Mesenchymal stem cell (in vitro differentiated cells and primary cell): ENCODE measurements at regions not wholly inside any gene's neighbourhood (a gene's known extent, or its start where the extent isn't known, plus 50 kb on each side); places are given as distances from the start of the nearest gene placed in this dataset.
A peak's percentile ranks its signal among the peaks of the same experiment; 100 is the strongest.

Source experiments
- DNase-seq: peaks from one replicate; pipeline ENCODE4 v3.0.0-alpha.2; 2013
- H2AFZ ChIP-seq: one replicate; pipeline ENCODE4 v1.6.1; 2013; ENCODE audit warnings: low read depth, mild to moderate bottlenecking, control low read depth, inconsistent platforms, low read length, moderate library complexity
- H2AK5ac ChIP-seq: 2 replicates; pipeline ENCODE4 v1.6.1; 2013; ENCODE audit warnings: low read length, moderate library complexity, mild to moderate bottlenecking, inconsistent platforms; ENCODE audit not compliant: severe bottlenecking
- H2BK120ac ChIP-seq: one replicate; pipeline ENCODE4 v1.6.1; 2013; ENCODE audit warnings: low read depth, mild to moderate bottlenecking, inconsistent platforms, low read length, moderate library complexity
- H2BK12ac ChIP-seq, 2 experiments: one replicate each; pipeline ENCODE4 v1.6.1; 2013; ENCODE audit warnings: inconsistent platforms in 2 of 2, low read length in 2 of 2, mild to moderate bottlenecking in 2 of 2, moderate library complexity in 2 of 2, control low read depth in 1 of 2
- H2BK15ac ChIP-seq: one replicate; pipeline ENCODE4 v1.6.1; 2013; ENCODE audit warnings: mild to moderate bottlenecking, low read depth, inconsistent platforms; ENCODE audit not compliant: poor library complexity, severe bottlenecking
- H2BK5ac ChIP-seq: 2 replicates; pipeline ENCODE4 v1.6.1; 2013; ENCODE audit warnings: low read depth, mild to moderate bottlenecking, low read length, control low read depth, inconsistent platforms; ENCODE audit not compliant: poor library complexity, severe bottlenecking
- H3K14ac ChIP-seq, 2 experiments: one replicate each; pipeline ENCODE4 v1.6.1; 2013; ENCODE audit warnings: inconsistent platforms in 2 of 2, low read length in 2 of 2, control low read depth in 1 of 2, mild to moderate bottlenecking in 1 of 2, moderate library complexity in 1 of 2
- H3K18ac ChIP-seq, 2 experiments: one replicate each; pipeline ENCODE4 v1.6.1; 2013; ENCODE audit warnings: inconsistent platforms in 2 of 2, low read length in 2 of 2, control low read depth in 1 of 2, low read depth in 1 of 2, mild to moderate bottlenecking in 1 of 2
- H3K23ac ChIP-seq, 2 experiments: one replicate each; pipeline ENCODE4 v1.6.1; 2013; ENCODE audit warnings: inconsistent platforms in 2 of 2, low read length in 2 of 2, mild to moderate bottlenecking in 2 of 2, moderate library complexity in 2 of 2, control low read depth in 1 of 2
- H3K27ac ChIP-seq: 2 replicates; pipeline ENCODE4 v1.5.1; 2013; ENCODE audit warnings: mild to moderate bottlenecking, moderate library complexity, low read length, control low read depth, inconsistent platforms; ENCODE audit not compliant: poor library complexity, severe bottlenecking
- H3K27me3 ChIP-seq, 2 experiments: 2 replicates each; pipeline versions ENCODE4 v1.6.1 to v1.7.0; 2013; ENCODE audit warnings: low read length in 2 of 2, mild to moderate bottlenecking in 2 of 2, moderate library complexity in 2 of 2, control low read depth in 1 of 2, inconsistent platforms in 1 of 2; ENCODE audit not compliant: control insufficient read depth in 1 of 2, insufficient read depth in 1 of 2
- H3K36me3 ChIP-seq, 2 experiments: 2 replicates each; pipeline versions ENCODE4 v1.6.1 to v1.7.0; 2013; ENCODE audit warnings: low read length in 2 of 2, control low read depth in 1 of 2, inconsistent platforms in 1 of 2, low read depth in 1 of 2, mild to moderate bottlenecking in 1 of 2; ENCODE audit not compliant: insufficient read depth in 2 of 2, control insufficient read depth in 1 of 2
- H3K4ac ChIP-seq, 2 experiments: one replicate each; pipeline ENCODE4 v1.6.1; 2013; ENCODE audit warnings: inconsistent platforms in 2 of 2, low read length in 2 of 2, mild to moderate bottlenecking in 2 of 2, moderate library complexity in 2 of 2, control low read depth in 1 of 2, low read depth in 1 of 2
- H3K4me1 ChIP-seq: 2 replicates; pipeline ENCODE4 v1.6.1; 2013; ENCODE audit warnings: low read depth, low read length, control low read depth; ENCODE audit not compliant: control insufficient read depth, insufficient read depth
- H3K4me2 ChIP-seq: 2 replicates; pipeline ENCODE4 v1.6.1; 2013; ENCODE audit warnings: low read length, mild to moderate bottlenecking, inconsistent platforms; ENCODE audit not compliant: poor library complexity, severe bottlenecking
- H3K4me3 ChIP-seq, 2 experiments: 2 replicates each; pipeline versions ENCODE4 v1.5.1 to v1.7.0; 2013; ENCODE audit warnings: low read length in 2 of 2, mild to moderate bottlenecking in 2 of 2, control low read depth in 1 of 2, low read depth in 1 of 2; ENCODE audit not compliant: insufficient read depth in 1 of 2
- H3K79me1 ChIP-seq: replicated peaks from 2 replicates; pipeline ENCODE4 v1.6.1; 2013; ENCODE audit warnings: mild to moderate bottlenecking, control low read depth, low read length, inconsistent platforms; ENCODE audit not compliant: poor library complexity, severe bottlenecking
- H3K9ac ChIP-seq: 2 replicates; pipeline ENCODE4 v1.7.0; 2013; ENCODE audit warnings: mild to moderate bottlenecking, low read length, moderate library complexity
- H3K9me3 ChIP-seq: 2 replicates; pipeline ENCODE4 v1.7.0; 2013; ENCODE audit warnings: mild to moderate bottlenecking, low read length; ENCODE audit not compliant: control insufficient read depth
- H4K8ac ChIP-seq: one replicate; pipeline ENCODE4 v1.6.1; 2013; ENCODE audit warnings: inconsistent platforms, mild to moderate bottlenecking, low read length, moderate library complexity
- H4K91ac ChIP-seq: one replicate; pipeline ENCODE4 v1.6.1; 2013; ENCODE audit warnings: mild to moderate bottlenecking, low read length, inconsistent platforms
- WGBS: methylation state at CpG from one replicate; pipeline ENCODE4 v1.1.7; 2013; ENCODE audit warnings: mixed read lengths; 5-methylcytosine and 5-hydroxymethylcytosine counted together

DNA sequence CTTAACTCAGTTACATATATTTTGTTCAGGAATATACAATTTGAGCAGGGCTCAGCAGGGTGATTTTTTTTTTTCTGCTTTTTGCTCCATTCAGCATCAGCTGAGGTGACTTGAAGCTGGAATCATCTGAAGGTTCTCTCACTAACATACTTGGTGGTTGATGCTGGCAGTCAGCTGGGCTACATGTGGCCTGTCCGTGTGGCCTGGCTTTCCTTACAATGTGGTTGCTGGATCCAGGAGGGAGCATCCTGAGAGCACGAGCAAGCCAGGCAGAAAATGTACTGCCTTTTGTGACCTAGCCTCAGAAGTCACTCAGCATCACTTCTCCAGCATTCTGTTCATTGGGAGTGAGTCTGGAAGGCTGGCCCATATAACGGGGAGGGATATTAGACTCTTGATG is 151.6 kb upstream of the E2F8 start:
- H2BK15ac ChIP-seq, result peak overlapping the region; percentile 55
- H3K36me3 ChIP-seq, result no peaks in the 10 kb centered on the region
- peak overlapping the region; percentile 55 for H4K91ac ChIP-seq
- WGBS, result 91% methylated on average over 2 of the region's 3 CpGs
- peak overlapping the region in 1 of 2 experiments; percentile 5 for H3K14ac ChIP-seq
- DNase-seq, result no peak
- H3K4ac ChIP-seq, result no peak overlapping the region
- H2AK5ac ChIP-seq, result no peak overlapping the region
- no peak overlapping the region for H4K8ac ChIP-seq
- no peak overlapping the region for H2BK5ac ChIP-seq
- H3K79me1 ChIP-seq, result no peaks in the 10 kb centered on the region
- H2BK120ac ChIP-seq, result peak overlapping the region; percentile 24
- H3K9ac ChIP-seq, result no peak overlapping the region
- peaks cover 0 to 20% of the 10 kb centered on the region in 2 experiments for H3K27me3 ChIP-seq
- no peaks in the 10 kb centered on the region for H3K9me3 ChIP-seq
- H3K18ac ChIP-seq, result peak overlapping the region in 1 of 2 experiments; percentile 40
- no peak overlapping the region for H3K23ac ChIP-seq
- H2AFZ ChIP-seq, result no peak overlapping the region
- no peak overlapping the region for H3K4me2 ChIP-seq
- H3K4me3 ChIP-seq, result no peak overlapping the region
- no peak overlapping the region for H3K27ac ChIP-seq
- peak overlapping the region; percentile 7 to 75 for H2BK12ac ChIP-seq
- H3K4me1 ChIP-seq, result no peaks in the 10 kb centered on the region

GRCh38 chr11:19391652-19392051 is 150.9 kb upstream of the E2F8 start:
- H3K4me1 ChIP-seq, result no peaks in the 10 kb centered on the region
- no peak overlapping the region for H3K4me2 ChIP-seq
- WGBS, result no CpG with 5 or more reads among the region's 2 CpGs
- H3K18ac ChIP-seq, result no peak overlapping the region
- DNase-seq, result no peak
- peaks cover 0 to 15% of the 10 kb centered on the region in 2 experiments for H3K27me3 ChIP-seq
- no peaks in the 10 kb centered on the region for H3K36me3 ChIP-seq
- no peak overlapping the region for H4K91ac ChIP-seq
- no peak overlapping the region for H2BK15ac ChIP-seq
- no peak overlapping the region for H2BK120ac ChIP-seq
- H3K9ac ChIP-seq, result no peak overlapping the region
- no peak overlapping the region for H2BK12ac ChIP-seq
- no peak overlapping the region for H3K23ac ChIP-seq
- H3K27ac ChIP-seq, result no peak overlapping the region
- H2AFZ ChIP-seq, result no peak overlapping the region
- no peaks in the 10 kb centered on the region for H3K9me3 ChIP-seq
- H2BK5ac ChIP-seq, result no peak overlapping the region
- no peak overlapping the region for H3K4me3 ChIP-seq
- no peak overlapping the region for H4K8ac ChIP-seq
- H3K79me1 ChIP-seq, result no peaks in the 10 kb centered on the region
- no peak overlapping the region for H2AK5ac ChIP-seq
- H3K4ac ChIP-seq, result no peak overlapping the region
- no peak overlapping the region for H3K14ac ChIP-seq

- Histone ChIP-seq H3K4me1 (no peaks in the 10 kb centered on the region), H3K23ac (no peak overlapping the region), H2AFZ (no peak overlapping the region), H4K91ac (peak overlapping the region; percentile 36), H2BK5ac (no peak overlapping the region), H3K27me3 (peaks cover 0 to 10% of the 10 kb centered on the region in 2 experiments), H2BK12ac (peak overlapping the region; percentile 80 to 95), H3K9me3 (no peaks in the 10 kb centered on the region), H2AK5ac (no peak overlapping the region), H3K36me3 (no peaks in the 10 kb centered on the region), H2BK120ac (no peak overlapping the region), H3K79me1 (no peaks in the 10 kb centered on the region), H3K4me2 (no peak overlapping the region), H3K27ac (no peak overlapping the region), H2BK15ac (no peak overlapping the region), H3K4ac (peak overlapping the region; percentile 19 to 20), H3K9ac (no peak overlapping the region), H3K4me3 (no peak overlapping the region), H3K18ac (peak overlapping the region; percentile 8 to 15), H3K14ac (no peak overlapping the region), H4K8ac (no peak overlapping the region)
- no peak for DNase-seq
- WGBS, result 84% methylated on average over 3 of the region's 3 CpGs
Observed at GRCh38 chr11:19391026-19391425, 150.3 kb upstream of the E2F8 start.

DNA sequence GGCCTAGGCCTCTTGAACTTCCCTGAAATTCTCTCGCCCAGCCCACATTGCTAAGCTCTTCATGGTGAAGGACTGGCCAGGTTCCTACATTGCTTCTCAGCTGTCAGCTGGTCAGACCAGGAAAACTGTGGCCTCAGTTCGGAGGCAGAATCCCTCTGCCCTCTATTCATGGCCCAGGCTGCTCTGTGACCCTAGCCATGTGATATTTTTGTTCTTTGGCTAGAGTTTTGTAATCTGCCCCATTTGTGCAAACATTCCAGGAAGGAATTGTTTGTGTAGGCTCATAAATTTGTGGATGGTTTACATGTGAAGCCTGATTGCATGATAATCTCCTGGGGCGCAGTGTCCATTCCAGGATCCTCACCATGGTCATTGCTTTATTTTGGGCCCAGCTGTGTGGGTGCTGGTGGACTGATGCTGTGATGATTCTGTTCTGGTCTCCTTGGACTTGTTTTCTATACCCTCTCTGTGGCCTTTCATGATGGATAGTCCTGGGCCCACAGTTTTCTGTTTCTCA is 149.1 kb upstream of the E2F8 start:
- no peaks in the 10 kb centered on the region for H3K4me1 ChIP-seq
- peak overlapping the region in 1 of 2 experiments; percentile 87 for H3K4ac ChIP-seq
- H2BK12ac ChIP-seq, result peak overlapping the region in 1 of 2 experiments; percentile 68
- H3K9ac ChIP-seq, result peak overlapping the region; percentile 14
- no peak overlapping the region for H3K23ac ChIP-seq
- H3K4me2 ChIP-seq, result no peak overlapping the region
- peak overlapping the region in 1 of 2 experiments; percentile 48 for H3K18ac ChIP-seq
- H4K8ac ChIP-seq, result peak overlapping the region; percentile 22
- H2BK120ac ChIP-seq, result no peak overlapping the region
- no peak overlapping the region for H3K14ac ChIP-seq
- no peaks in the 10 kb centered on the region for H3K9me3 ChIP-seq
- peak overlapping the region; percentile 33 for H2AFZ ChIP-seq
- no peak overlapping the region for H3K4me3 ChIP-seq
- no peak overlapping the region for H2BK5ac ChIP-seq
- no peak overlapping the region for H2BK15ac ChIP-seq
- no peak overlapping the region for H4K91ac ChIP-seq
- no peaks in the 10 kb centered on the region for H3K79me1 ChIP-seq
- H3K27ac ChIP-seq, result no peak overlapping the region
- DNase-seq, result peak; percentile 65
- H2AK5ac ChIP-seq, result no peak overlapping the region
- no peaks in the 10 kb centered on the region for H3K36me3 ChIP-seq
- H3K27me3 ChIP-seq, result peaks cover 0 to 5% of the 10 kb centered on the region in 2 experiments
- 57% methylated on average over 3 of the region's 3 CpGs for WGBS
